ENCODE measurements at regions not wholly inside any gene's neighbourhood (a gene's known extent, or its start where the extent isn't known, plus 50 kb on each side); places are given as distances from the start of the nearest gene placed in this dataset.

DNA sequence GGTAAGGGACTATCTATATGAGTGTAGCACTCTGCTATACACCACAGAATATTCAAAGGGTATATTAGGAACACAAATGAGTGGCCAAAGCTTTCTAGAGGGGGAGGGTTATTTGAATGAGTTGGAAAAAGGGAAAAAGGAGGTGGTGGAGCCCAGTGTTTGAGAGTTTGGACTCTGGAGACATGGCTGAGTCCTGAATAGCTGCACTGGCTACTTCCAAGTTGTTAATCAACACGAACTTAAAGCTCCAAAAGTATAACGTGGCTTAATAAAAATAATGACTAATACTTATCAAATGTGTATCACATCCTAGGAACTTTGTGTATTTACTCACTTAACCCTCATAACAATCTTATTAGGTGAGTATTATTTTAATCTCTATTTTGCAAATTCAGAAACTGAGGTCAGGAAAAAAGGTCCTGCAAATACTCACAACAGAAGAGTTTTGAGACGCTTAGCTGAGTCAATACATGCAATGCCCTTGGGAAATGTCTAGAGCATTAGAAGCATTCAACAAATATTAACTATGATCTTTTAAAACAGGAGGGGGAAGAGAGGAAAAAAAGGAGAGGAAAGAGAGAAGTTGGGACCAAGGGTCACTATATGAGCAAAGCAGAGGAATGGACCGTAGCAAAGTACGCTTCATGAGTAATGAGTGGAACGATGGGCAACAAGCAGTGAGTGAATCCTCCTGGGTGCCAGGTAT lies 189.5 kb upstream of the HMGA2 start:
- TF ChIP-seq NFIC (IDR thresholded peaks at IDR 0.05) (no peak), EP300 (IDR thresholded peaks at IDR 0.05; ENCODE audit: borderline replicate concordance) (no peak), EGR1 (IDR thresholded peaks at IDR 0.05) (no peak), RAD21 (IDR thresholded peaks at IDR 0.05; ENCODE audit: low read depth) (no peak), YY1 (IDR thresholded peaks at IDR 0.05; ENCODE audit: low read depth) (no peak), CEBPB (IDR thresholded peaks at IDR 0.05) (no peak), FOXM1 (IDR thresholded peaks at IDR 0.05; ENCODE audit: borderline replicate concordance, low read depth) (no peak), ZBTB7A (IDR thresholded peaks at IDR 0.05; ENCODE audit: low read depth) (no peak)
- TF ChIP-seq, protein P1, sequence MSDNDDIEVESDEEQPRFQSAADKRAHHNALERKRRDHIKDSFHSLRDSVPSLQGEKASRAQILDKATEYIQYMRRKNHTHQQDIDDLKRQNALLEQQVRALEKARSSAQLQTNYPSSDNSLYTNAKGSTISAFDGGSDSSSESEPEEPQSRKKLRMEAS (IDR thresholded peaks at IDR 0.05): no peak
- TF ChIP-seq, protein P2, sequence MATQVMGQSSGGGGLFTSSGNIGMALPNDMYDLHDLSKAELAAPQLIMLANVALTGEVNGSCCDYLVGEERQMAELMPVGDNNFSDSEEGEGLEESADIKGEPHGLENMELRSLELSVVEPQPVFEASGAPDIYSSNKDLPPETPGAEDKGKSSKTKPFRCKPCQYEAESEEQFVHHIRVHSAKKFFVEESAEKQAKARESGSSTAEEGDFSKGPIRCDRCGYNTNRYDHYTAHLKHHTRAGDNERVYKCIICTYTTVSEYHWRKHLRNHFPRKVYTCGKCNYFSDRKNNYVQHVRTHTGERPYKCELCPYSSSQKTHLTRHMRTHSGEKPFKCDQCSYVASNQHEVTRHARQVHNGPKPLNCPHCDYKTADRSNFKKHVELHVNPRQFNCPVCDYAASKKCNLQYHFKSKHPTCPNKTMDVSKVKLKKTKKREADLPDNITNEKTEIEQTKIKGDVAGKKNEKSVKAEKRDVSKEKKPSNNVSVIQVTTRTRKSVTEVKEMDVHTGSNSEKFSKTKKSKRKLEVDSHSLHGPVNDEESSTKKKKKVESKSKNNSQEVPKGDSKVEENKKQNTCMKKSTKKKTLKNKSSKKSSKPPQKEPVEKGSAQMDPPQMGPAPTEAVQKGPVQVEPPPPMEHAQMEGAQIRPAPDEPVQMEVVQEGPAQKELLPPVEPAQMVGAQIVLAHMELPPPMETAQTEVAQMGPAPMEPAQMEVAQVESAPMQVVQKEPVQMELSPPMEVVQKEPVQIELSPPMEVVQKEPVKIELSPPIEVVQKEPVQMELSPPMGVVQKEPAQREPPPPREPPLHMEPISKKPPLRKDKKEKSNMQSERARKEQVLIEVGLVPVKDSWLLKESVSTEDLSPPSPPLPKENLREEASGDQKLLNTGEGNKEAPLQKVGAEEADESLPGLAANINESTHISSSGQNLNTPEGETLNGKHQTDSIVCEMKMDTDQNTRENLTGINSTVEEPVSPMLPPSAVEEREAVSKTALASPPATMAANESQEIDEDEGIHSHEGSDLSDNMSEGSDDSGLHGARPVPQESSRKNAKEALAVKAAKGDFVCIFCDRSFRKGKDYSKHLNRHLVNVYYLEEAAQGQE (IDR thresholded peaks at IDR 0.05; ENCODE audit: low read depth): no peak
- TF ChIP-seq, protein P3, sequence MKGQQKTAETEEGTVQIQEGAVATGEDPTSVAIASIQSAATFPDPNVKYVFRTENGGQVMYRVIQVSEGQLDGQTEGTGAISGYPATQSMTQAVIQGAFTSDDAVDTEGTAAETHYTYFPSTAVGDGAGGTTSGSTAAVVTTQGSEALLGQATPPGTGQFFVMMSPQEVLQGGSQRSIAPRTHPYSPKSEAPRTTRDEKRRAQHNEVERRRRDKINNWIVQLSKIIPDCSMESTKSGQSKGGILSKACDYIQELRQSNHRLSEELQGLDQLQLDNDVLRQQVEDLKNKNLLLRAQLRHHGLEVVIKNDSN (IDR thresholded peaks at IDR 0.05): no peak

DNA sequence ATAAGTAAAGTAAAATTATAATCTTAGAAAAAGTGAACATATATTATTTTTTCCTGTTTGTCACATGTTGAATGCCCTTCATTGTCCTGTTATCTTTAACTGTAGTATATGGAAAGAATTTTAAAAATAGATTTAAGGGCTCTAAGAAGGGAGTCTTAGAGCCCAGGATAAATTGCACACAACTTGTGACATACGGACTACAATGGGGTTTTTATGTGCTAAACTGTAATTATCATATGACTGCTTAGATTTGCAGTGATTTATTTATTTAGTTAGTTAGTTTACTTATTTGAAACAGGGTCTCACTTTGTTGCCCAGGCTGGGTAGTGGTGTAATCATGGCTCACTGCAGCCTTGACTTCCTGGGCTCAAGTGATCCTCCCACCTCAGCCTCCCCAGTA lies 187.8 kb upstream of the HMGA2 start:
- TF ChIP-seq TCF12 (IDR thresholded peaks at IDR 0.05; ENCODE audit: low read depth): no peak
- TF ChIP-seq TAF1 (IDR thresholded peaks at IDR 0.05; ENCODE audit: low read depth): no peak
- TF ChIP-seq EP300 (IDR thresholded peaks at IDR 0.05; ENCODE audit: borderline replicate concordance): no peak
- TF ChIP-seq, protein P2 (IDR thresholded peaks at IDR 0.05; ENCODE audit: low read depth): no peak
- no peak for TF ChIP-seq NFIC (IDR thresholded peaks at IDR 0.05)
- TF ChIP-seq, protein P1 (IDR thresholded peaks at IDR 0.05): no peak
- no peak for TF ChIP-seq EGR1 (IDR thresholded peaks at IDR 0.05)
- no peak for TF ChIP-seq RAD21 (IDR thresholded peaks at IDR 0.05; ENCODE audit: low read depth)
- TF ChIP-seq, protein P3 (IDR thresholded peaks at IDR 0.05): no peak
- no peak for TF ChIP-seq CREB1 (IDR thresholded peaks at IDR 0.05; ENCODE audit: low read depth)
- no peak for TF ChIP-seq ZBTB7A (IDR thresholded peaks at IDR 0.05; ENCODE audit: low read depth)
- TF ChIP-seq FOXM1 (IDR thresholded peaks at IDR 0.05; ENCODE audit: borderline replicate concordance, low read depth): no peak
- TF ChIP-seq TEAD4 (IDR thresholded peaks at IDR 0.05): no peak

DNA sequence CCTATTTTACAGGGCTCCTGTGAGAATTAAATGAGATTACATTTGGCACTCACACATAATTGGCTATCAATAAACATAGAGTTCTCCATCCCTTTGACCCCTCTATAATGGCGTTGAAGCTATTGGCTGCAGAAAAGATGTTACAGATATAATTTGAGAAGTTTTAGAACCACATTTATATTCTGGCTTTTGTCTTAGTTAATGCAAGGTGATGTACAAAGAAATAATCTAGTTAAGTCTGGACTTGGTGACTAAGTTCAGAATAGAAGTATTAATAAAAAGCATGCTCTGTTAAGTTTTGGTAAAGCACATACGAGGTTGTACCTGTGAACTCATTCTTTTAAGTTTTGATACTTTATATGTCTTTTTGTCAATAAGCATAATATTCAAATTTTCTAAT lies 187.1 kb upstream of the HMGA2 start:
- TF ChIP-seq TEAD4 (IDR thresholded peaks at IDR 0.05) (no peak), RAD21 (IDR thresholded peaks at IDR 0.05; ENCODE audit: low read depth) (no peak), EGR1 (IDR thresholded peaks at IDR 0.05) (no peak), FOXM1 (IDR thresholded peaks at IDR 0.05; ENCODE audit: borderline replicate concordance, low read depth) (no peak), YY1 (IDR thresholded peaks at IDR 0.05; ENCODE audit: low read depth) (no peak), CREB1 (IDR thresholded peaks at IDR 0.05; ENCODE audit: low read depth) (no peak), NFIC (IDR thresholded peaks at IDR 0.05) (no peak), ZBTB7A (IDR thresholded peaks at IDR 0.05; ENCODE audit: low read depth) (no peak), TCF12 (IDR thresholded peaks at IDR 0.05; ENCODE audit: low read depth) (no peak), CEBPB (IDR thresholded peaks at IDR 0.05) (no peak), EP300 (IDR thresholded peaks at IDR 0.05; ENCODE audit: borderline replicate concordance) (no peak), TAF1 (IDR thresholded peaks at IDR 0.05; ENCODE audit: low read depth) (no peak)
- TF ChIP-seq, protein P3 (IDR thresholded peaks at IDR 0.05): no peak
- TF ChIP-seq, protein P1 (IDR thresholded peaks at IDR 0.05): no peak
- TF ChIP-seq, protein P2 (IDR thresholded peaks at IDR 0.05; ENCODE audit: low read depth): no peak

Measured in Ishikawa (cell line).